B cell (primary cell): ENCODE measurements at regions not wholly inside any gene's neighbourhood (a gene's known extent, or its start where the extent isn't known, plus 50 kb on each side); places are given as distances from the start of the nearest gene placed in this dataset.

Experiments
- CTCF ChIP-seq: fragments of 200-600 bp; IDR thresholded peaks from one replicate; pipeline ENCODE4 v1.8.0; 2022; ENCODE audit warnings: antibody characterized with exemption, mild to moderate bottlenecking
- EZH2 ChIP-seq: IDR thresholded peaks from 2 replicates; pipeline ENCODE4 v1.6.1; 2012; ENCODE audit warnings: borderline replicate concordance, low read depth, mild to moderate bottlenecking, moderate library complexity, low read length; ENCODE audit not compliant: insufficient read depth, poor library complexity, severe bottlenecking

GRCh38 chr4:18285357-18285756, 263.8 kb upstream of the LCORL start:
- no peak for TF ChIP-seq CTCF
- no peak for TF ChIP-seq EZH2
